ENCODE measurements at regions not wholly inside any gene's neighbourhood (a gene's known extent, or its start where the extent isn't known, plus 50 kb on each side); places are given as distances from the start of the nearest gene placed in this dataset.

DNA sequence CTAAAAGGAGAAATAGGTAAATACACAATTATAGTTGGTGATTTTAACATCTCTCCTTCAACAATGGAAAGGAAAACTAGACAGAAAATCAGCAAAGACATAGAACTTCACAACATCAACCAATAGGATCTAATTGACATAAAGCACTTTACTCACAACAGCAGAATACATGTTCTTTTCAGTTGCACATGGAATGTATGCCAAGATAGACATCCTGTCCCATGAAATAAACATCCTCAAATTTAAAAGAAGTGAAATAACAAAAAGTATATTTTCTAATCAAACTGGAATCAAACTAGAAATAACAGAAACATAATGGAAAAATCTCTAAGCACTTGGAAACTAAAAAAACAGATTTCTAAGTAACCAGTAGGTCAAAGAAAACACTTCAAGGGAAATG lies 296.2 kb upstream of the RGS6 start (continued):
- TF ChIP-seq NFYB (IDR thresholded peaks at IDR 0.05; ENCODE audit: extremely low read depth, insufficient read length) = no peak
- TF ChIP-seq ZNF584 (CRISPR knock-in tag; IDR thresholded peaks at IDR 0.05; ENCODE audit: low read depth) = no peak
- TF ChIP-seq SREBF2 (CRISPR knock-in tag; IDR thresholded peaks at IDR 0.05) = no peak
- TF ChIP-seq CTCFL (IDR thresholded peaks at IDR 0.05; ENCODE audit: borderline replicate concordance, insufficient read depth, low read depth, low read length, poor library complexity, severe bottlenecking) = no peak
- TF ChIP-seq ZNF239 (CRISPR knock-in tag; IDR thresholded peaks at IDR 0.05) = no peak
- no peak for TF ChIP-seq MBD1 (CRISPR knock-in tag; IDR thresholded peaks at IDR 0.05)
- no peak for TF ChIP-seq SIRT6 (IDR thresholded peaks at IDR 0.05; ENCODE audit: low read depth, low read length)
- no peak for TF ChIP-seq BCL6 (CRISPR knock-in tag; IDR thresholded peaks at IDR 0.05)

Measured in K562 (cell line).